Cerebellar nuclear complex (tissue), 1 donor: ENCODE measurements at regions not wholly inside any gene's neighbourhood (a gene's known extent, or its start where the extent isn't known, plus 50 kb on each side); places are given as distances from the start of the nearest gene placed in this dataset.

ENCODE experiments used
- DNase-seq, 2 experiments: peaks; one replicate each; lab custom pipeline; 2025; lab: John Stamatoyannopoulos, UW

DNA sequence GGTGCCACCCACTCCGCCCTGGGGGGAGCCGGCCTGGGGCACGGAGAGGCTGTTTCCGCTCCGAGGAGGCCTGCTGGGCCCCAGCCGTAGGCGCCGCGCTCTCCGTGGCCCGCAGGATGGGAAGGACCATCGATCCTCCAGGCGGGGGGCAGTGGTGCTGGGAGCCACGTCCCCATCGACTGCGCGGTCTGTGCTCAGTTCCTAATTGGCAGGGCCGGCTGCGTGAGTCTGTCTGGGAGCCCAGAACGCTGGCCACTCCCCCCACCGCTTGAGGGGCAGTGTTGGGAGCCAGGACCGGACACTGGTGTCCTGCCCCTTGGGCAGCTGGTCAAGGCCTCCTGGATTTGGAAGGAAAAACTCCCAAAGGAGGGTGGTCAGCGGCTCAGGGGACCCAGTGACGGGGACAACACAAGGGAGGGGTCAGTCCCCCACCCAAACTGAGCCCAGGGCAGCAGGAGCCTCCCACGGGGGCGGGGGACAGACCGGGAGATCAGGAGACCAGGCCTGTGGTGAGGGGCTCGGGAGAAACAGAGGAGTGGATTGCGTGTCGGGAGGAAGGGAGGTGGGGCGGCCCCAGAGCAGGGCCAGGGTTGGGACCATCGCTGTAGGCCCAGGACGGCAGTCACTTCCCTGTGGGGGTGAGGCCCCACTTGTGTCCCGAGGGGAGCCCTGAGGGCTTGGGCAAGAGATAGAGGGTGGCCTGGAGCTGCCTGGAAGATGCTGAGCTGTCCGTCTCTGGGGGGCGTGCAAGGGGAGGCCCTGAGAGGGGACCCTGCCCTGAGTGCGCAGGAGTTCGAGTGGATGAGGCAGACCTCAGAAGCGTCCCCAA, 89.0 kb downstream of the UNCX start:
- no peak for DNase-seq

DNA sequence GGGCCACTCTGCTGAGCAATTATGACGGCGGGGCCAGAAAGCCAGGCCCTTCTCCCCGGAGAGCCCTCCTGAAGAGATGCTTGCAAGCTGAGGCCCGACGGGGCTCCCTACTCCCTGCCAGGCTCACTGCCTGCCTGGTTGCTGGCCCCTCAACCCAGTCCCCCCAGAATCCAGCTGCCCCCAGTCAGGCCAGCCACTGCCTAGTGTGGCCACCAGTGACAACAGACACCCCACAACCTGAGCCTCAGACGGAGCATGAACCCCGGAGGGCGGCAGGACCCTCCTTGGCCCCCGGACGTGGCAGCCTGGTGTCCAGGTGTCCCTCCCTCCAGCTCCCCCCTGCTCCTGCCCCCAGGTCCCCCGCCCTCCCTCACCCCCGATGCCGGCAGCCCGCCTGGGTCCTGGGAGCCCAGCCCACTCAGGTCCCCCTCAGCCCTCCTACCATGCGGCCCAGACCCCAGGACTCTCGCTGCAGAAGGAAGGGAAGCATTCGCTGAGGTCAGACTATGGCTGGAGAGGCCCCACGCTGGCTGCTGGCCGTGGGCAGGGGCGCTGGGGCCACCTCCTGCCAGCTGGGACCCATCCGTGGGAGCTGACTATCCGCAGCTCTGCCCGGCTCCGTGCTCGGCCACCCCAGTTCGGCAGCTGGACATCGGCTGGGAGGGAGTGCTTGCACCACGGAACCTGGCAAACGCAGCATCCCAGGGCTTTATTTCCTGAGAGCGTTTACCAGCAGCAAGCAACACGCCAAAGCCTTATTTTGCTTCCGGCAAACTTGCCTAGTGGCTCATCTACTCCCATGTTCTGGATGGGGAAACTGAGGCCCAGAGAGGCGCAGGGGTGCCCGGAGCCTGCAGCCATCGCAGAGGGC, 89.8 kb downstream of the UNCX start:
- DNase-seq, result no peak

DNA sequence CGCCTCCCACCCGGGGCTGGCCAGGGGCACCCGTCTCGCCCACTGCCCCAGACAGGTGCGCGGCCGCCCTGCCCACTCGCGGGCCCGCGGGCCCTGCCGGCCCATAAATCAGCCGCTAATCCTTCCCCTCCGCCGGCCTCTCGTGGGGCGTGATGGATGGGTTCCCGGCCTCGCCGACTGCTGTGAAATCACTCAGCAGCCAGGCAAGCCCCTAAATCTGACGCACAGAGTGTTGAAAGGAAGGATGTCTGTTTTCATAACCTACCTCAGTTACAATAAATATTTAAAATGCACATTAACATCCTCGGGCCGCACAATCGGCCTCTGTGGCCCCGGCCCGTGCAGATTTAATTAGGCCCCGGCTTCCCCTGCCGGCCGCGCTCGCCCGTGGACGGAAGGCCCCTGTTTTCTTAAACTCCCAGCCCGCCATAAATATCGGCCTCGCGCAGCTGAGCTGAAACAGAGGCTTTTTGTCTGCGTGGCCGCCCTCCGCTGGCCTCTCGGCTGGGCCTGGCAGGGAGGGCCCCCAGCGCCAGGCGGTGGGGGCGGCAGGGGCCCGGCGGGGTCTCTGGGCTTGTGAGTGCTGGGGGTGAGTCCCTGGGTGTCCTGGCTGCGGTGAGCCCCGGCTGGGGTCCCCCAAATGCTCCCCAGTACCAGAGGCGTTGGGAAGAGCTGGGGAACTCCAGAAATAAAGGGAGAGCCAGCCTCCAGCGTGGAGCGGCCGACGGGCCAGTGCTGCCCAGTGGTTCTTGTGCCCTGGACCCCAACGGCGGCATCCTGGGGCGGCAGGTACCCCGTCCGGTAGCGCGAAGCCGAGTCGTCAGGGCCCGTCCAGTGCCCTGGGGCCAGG, 90.7 kb downstream of the UNCX start:
- no peak for DNase-seq

DNA sequence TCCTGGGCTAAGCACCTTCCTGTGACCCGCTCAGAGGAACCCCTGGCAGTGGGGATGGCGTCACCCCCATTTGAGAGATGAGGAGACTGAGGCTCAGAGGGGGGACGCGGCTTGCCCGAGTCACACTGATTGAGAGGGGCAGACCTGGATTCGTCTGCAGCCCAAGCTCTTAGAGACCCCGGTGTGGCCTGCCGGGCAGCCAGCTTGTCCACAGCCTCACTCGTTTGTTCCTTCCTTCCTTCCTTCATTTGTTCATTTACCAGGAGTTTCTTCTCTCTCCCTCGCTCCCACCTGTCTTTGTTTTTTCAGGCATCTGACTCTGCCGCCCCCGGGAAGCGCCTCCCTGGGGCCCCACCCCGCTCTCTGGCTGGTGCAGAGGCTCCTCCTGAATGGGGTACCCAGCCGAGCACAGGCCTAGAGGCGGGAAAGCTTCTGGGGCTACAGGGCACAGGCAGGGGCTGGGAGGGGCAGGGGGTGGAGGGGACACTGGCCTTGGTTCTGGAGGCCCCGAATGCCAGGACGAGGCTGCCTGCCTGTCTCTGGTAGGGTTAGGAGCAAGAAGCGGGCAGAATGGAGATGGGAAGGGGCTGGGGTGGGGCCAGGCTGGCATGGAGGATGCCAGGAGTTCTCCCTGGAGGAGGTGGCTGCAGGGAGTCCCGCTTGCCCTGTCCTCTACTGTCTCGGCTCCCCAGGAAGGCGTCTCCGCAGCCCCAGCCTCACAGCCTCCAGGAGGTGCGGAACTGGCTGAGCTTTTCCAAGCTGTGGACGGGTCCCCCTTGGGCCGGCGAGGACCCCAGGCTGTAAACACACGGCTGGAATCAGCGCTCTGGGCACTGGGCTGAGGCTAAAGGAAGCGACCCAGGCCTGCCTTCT, 91.6 kb downstream of the UNCX start:
- DNase-seq, result no peak

DNA sequence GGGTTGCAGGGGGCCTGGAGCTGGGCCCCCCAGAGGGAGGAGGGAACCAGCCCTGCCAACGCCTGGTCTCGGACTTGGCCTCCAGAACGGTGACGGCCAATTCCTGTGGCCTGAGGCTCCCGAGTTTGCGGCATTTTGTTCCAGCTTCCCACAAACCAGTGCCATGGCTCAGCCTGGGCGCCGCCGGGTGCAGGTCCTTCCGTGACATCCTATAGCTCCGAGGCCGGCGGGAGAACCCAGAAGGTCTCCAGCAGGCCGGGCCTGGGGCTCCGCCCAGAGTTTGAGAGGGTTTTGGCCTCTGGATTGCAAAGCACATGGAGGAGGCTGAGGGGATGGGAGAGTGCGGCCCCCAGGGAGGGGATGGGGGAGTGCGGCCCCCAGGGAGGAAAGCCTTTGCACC, 92.6 kb downstream of the UNCX start:
- DNase-seq, result no peak

DNA sequence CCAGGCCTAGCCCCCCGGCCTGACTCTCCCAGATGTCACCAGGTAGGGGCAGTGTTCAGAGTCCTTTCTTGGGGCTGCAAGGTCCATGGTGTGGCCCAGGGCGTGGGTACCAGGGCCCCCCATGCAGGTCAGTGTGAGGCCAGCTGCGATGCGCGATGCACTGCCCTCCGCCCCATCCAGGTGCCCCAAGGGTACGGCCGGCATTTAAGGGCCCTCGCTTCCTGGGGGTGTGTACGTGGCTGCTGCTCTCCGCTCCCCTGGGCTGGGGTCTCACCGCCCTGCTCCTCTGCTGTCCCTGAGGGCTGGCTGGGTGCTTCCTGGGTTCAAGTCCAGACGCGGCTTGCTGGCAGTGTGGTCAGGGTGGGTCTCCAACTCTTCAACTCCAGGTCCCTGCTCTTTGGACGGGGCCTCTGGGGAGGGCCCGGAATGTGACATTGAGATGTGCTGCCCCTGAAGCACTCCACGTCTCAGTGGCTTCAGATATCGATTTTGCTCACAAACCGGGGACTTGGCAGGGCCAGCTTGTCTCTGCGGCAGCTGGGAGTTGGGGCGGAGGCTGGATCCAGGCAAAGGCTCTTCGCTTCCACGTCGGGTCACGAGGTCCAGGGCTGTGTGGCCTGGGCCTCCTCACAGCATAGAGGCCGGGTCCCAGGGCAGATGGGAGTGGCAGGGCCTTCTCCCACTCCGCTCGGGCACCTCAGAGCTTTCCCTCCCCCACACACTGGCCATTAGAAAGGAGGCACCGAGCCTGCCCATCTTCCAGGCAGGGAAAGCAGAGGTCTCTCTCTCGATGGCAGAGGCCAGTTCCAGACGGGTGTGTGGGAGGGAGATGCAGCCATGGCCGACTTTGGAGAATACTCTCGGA, 93.2 kb downstream of the UNCX start:
- DNase-seq, result no peak

DNA sequence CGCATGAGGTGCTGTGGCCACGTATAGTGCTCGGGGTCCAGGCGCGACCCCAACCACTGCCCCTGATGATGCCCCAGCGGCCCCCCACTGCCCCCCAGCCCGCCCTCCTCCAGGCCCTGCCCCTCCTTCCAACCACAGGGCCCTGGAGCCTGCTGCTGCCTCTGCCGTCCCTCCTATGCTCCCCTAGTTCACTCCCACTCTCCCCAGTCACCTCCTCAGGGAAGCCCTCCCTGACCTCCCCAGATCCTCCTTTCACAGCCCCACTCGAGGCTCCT, 93.8 kb downstream of the UNCX start:
- DNase-seq, result no peak

DNA sequence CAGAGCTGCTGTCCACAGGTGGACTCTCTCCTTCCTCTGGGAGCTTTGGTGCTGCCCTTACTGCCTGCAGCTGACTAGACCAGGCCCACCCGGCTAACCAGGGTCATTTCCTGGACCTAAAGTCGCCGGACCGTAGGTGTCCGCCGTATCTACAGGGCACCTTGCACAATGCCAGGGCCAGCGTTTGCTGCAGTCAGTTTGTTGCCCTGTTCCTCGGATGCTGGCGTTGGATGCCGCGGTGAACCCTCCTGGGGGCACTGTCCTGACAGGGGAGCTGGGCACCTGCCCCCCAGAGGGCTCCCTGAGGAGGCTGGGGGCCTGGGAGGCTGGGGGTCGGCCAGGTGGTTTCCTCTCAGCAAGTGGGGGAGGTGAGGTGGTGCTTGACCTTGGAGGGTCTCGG, 96.6 kb downstream of the UNCX start:
- DNase-seq, result no peak

DNA sequence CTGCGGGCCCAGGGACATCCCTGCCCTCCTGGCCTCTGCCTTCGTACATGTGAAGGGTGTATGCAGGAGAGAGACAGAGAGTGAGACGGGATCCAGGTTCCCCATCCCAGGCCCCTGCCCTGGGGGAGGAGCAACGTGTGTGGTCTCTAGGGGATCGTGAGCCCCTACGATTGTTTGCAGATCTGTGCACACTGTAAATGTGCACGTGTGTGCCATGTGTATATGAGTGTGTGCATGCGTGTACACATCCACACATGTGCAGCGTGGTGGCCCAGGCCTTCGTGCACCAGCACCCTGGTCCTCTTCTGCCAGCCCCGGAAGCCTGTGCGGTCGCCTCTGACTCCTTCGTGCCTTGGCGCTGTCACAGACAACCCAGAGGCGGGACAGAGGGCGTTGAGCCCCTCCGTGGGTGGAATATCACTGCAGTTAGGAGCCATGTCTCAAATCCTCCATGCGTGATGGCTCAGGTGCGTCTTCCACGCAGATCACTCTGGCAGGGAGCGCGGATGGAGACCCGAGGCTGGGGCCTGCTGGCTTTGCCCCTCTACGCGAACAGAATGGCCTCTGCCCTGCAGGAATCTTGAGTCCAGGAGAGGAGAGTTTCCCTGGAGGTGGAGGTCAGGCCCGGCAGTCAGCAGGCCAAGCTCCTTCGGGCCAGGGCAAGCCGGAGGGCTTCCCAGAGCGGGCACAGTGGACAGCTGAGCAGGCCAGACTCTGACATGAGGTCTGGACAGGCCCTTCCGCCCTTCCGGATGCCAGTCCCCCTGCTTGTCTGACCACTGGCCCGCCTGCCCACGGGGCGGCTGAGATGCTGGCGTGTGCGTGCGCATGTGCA, 97.5 kb downstream of the UNCX start:
- DNase-seq, result no peak

DNA sequence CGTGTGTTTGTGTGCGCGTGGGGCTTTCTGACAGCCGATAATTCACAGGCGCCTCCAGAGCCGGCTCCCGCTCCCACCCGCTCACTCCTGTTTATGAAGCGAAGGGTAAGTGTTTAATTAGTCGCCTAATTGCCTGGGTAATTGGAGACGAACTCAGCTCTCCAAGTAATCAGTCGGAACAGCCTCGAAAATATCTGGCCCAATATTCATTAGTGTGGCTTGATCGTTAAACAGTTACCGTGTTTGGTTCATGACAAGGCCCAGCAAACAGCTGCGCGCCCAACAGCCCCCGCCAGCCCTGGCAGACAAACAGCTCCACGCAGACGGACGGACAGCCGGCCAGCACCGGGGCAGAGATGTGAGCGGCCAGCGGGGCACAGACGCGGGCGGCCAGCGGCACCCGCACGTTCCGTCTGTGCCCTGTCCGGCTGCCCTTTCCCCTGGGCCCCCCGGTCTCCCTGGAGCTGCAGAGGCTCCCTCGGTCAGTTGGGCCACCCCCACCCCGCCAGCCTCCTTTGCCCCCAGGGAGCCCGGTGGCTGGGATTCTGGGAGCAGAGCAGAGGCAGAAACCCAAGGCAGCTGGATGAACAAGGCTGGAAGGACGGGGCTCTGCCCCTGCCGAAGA, 98.2 kb downstream of the UNCX start:
- DNase-seq, result no peak

DNA sequence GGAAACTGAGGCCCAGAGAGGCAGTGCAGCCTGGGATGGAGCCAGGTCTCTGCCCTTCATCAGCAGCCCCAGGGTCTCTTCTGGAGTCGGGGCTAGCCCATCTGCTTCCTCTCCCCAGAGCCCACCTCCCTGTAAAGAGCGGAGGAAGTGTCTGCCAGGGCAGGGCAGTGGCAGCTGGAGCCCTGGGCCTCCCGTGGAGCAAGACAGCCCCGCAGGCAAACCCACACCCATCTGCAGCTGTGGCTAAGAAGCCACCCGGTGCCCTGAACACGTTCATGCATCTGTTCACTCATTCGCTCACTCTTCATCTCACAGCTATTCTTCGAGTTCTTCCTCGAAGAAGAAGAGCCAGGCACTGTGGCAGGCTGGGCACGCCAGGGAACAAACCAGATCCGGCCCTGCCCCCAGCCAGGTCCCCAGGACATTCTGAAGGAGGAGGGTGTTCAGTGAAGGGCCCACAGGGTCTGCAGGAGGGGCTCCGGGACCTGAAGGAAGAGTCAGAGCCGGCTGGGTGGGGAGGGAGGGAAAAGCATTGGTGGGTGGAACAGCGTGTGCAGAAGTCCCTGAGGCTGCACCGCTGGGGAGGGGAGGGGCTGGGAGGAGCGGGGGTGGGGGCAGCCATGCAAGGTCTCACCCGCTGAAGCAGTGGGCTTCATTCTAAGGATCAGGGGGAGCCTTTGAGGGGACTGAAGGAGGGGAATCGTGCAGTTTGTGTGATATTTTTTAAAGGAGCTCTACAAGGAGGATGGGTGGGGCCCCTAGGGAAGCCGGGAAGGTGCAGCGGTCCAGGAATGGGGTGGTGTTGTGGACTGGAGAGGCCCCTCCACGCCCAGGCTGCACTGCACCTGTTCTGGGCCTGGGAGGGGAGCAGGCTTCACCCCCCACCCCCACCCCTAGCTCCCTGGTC, 99.1 kb downstream of the UNCX start:
- no peak for DNase-seq

DNA sequence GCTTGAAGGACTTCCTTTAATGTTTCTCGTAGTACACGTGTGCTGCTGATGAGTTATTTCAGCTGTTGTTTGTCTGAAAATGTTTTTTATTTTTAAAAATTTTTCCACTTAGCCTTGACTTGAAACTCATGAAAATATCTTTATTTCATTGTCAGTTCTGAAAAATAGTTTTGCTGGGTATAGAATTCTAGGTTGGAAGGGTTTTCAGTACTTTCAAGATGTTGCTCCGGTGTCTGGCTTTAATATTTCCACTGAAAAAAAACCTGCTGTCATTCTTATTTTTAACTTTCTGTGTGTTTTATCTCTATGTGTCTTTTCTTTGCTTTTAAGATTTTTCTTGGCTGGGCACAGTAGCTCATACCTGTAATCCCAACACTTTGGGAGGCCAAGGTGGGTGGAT, 103.8 kb downstream of the UNCX start:
- no peak for DNase-seq

DNA sequence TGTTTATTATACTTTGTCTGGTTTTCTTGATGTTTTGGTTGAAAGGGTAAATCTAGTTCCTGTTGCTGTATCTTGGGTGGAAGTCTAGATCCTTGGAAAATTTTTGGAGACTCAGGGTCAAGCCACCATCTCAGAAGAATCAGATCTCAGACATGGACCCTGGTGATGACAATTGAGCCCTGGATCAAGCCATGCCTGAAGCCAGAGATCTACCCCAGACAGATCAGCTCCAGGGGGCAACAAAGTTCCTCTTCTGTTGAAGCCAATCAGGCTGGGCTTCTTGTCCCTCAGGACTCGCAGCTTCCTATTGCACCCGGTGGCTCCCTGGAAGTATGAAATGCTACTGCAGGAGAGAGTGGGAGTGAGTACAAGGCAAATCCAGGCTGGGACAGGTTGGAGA, 106.9 kb downstream of the UNCX start:
- DNase-seq, result no peak

DNA sequence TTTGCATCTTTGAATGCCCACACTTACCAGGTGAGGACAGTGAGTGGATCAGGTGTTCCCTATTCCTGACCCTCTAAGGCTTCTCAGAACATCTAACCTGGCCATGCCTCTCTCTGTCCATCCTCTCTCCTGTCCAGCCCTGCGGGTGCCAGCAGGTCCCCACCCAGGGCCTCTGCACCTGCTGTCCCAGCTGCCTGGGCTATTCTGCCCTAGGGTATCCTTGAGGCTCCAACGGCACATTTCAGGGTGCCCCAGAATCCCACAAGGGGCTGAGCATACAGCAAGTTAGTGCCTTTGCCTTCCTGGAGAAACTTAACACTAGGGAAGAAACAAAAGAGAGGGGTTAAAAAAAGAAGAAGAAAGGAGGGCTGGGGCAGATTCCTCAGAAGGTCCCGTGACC, 107.4 kb downstream of the UNCX start:
- DNase-seq, result no peak

DNA sequence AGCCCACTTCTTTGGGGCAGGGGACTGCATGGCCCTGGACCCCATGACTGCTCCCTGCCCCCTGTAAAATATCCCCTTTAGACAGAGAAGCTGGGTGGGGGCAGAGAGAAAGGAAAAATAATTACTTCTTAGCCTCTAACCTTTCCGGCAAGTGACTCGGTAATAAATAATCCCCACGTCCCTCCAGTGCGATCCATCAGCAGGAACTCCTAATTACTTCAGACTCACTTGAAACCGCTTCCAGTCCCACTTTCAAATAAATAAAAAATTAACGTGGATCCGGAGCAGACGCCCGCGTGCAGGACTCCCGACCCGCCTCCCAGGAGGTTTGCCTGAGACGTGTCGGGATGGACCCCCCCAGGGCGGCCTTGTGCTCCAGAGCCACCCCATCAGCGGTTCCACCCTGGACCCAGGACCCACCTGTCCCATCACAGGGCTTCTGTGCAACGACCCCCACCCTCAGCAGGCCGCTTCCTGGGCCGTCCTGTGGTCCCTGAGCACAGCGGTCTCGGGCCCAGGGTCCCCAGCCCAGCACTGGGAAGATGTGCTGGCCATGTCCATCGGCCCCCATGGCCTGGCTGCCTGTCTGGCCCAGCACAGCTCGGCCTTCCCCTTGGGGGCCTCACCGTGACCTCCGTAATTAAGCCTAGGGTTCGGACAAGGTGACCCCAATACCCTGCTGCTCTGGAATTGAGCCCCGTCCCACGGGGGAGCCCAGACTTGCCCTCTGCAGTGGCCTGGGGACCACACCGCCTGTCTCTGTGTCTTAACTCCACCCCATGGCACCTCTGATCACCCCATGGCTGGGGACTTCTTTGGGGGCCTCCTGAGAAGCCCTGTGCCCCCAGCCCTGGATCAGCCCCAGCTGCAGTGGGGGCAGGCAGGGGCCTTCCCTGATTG, 108.0 kb downstream of the UNCX start:
- no peak for DNase-seq

DNA sequence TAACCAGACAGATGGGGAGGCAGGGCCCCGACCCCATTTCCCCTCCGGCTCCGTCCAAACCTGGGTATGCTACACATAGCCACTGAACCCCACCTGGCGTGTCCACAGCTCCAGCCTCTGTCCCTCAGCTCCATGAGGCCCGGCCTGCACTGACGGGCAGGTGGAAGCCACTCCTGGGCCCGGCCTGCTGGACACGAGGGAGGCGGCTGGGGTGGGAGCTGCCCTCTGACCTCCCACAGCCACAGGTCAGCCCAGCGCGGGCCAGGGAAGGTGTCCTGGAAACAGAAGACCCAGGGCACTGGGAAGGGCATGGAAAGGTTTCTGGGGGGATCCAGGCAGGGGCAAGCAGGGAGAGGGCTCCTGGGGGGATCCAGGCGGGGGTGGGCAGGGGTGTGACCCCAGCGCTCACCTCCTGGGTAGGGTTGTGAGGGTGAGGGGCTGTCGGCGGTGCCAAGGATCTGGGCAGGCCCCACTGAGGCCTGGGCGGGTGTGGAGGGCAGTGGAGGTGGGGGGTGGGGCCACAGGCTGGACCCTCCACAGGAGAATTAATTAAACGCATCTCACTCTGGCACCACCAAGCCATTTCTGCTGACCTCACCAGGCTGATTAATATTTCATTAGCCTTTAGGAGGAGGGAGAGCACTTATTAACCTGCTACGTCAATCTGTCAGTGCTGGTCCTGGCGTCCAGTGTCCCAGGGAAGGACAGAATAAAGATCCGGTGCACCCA, 108.9 kb downstream of the UNCX start:
- no peak for DNase-seq
